Nephron progenitor cell (in vitro differentiated cells): ENCODE measurements at regions not wholly inside any gene's neighbourhood (a gene's known extent, or its start where the extent isn't known, plus 50 kb on each side); places are given as distances from the start of the nearest gene placed in this dataset.

ENCODE experiments used
- DNase-seq: peaks from one replicate; pipeline ENCODE4 v3.0.0; 2021
- H3K27ac Mint-ChIP-seq: 2 replicates; pipeline ENCODE4 v1.8.0; 2021; ENCODE audit warnings: mild to moderate bottlenecking, moderate library complexity, mixed read lengths
- H3K27me3 Mint-ChIP-seq: 2 replicates; pipeline ENCODE4 v1.8.0; 2021; ENCODE audit warnings: mild to moderate bottlenecking, low read depth, mixed read lengths; ENCODE audit not compliant: poor library complexity
- H3K36me3 Mint-ChIP-seq: 2 replicates; pipeline ENCODE4 v1.8.0; 2021; ENCODE audit warnings: low read depth, mixed read lengths
- H3K4me1 Mint-ChIP-seq: 2 replicates; pipeline ENCODE4 v1.8.0; 2021; ENCODE audit warnings: mixed read lengths
- H3K4me3 Mint-ChIP-seq: 2 replicates; pipeline ENCODE4 v1.8.0; 2021; ENCODE audit warnings: mild to moderate bottlenecking, moderate library complexity, mixed read lengths
- H3K9me3 Mint-ChIP-seq: 2 replicates; pipeline ENCODE4 v1.8.0; 2021; ENCODE audit warnings: mild to moderate bottlenecking, moderate library complexity, mixed read lengths
- TF ChIP-seq, protein P1 (sequence below): fragments of 200-600 bp; sonication (generic); IDR thresholded peaks from 2 replicates; pipeline ENCODE4 v1.5.0; 2021; ENCODE audit warnings: antibody characterized with exemption

DNA sequence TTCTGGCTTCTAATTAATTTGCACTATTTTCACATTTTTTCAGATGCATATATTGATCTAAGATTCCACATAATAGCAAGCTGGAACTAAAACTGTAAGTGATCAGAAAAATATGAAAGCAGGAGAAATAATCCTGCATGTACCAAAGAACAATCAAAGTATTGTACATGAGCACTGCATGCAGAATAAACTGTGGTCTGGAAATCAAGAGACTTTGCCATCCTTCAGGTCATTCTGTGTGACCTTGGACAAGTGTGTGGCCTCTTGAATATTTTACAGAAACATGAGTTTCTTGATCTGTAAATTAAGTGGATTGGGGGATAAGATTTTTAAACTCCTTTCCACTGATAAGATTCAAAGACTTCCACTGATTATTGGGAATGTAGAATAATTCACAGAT is 99.2 kb upstream of the GNAQ start:
- Mint-ChIP-seq H3K9me3 (peaks cover under 1% of the 10 kb centered on the region), H3K27me3 (no peaks in the 10 kb centered on the region)

DNA sequence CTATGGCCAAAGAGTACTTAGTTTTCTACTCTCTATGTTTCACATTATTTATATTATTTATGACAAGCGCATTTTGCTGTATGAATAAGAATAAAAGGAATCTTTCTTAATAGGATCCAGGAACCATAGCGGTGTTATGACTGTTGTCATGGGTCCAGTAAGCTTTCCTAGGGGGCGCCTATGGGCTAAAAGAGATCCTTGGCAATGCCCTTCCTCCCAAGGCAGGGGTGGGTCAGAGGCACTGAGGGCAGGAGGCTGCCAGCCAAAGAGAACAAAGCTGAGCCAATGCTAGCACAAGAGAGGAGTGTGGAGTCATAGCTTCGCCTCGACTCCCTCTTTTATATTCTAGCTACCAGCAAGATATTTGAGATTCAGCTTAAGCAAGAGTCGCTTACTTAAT is 98.4 kb upstream of the GNAQ start:
- Mint-ChIP-seq H3K27me3 (no peaks in the 10 kb centered on the region), H3K36me3 (no peaks in the 10 kb centered on the region), H3K27ac (no peak overlapping the region), H3K4me3 (no peak overlapping the region), H3K4me1 (no peaks in the 10 kb centered on the region), H3K9me3 (no peaks in the 10 kb centered on the region)
- TF ChIP-seq, protein P1, sequence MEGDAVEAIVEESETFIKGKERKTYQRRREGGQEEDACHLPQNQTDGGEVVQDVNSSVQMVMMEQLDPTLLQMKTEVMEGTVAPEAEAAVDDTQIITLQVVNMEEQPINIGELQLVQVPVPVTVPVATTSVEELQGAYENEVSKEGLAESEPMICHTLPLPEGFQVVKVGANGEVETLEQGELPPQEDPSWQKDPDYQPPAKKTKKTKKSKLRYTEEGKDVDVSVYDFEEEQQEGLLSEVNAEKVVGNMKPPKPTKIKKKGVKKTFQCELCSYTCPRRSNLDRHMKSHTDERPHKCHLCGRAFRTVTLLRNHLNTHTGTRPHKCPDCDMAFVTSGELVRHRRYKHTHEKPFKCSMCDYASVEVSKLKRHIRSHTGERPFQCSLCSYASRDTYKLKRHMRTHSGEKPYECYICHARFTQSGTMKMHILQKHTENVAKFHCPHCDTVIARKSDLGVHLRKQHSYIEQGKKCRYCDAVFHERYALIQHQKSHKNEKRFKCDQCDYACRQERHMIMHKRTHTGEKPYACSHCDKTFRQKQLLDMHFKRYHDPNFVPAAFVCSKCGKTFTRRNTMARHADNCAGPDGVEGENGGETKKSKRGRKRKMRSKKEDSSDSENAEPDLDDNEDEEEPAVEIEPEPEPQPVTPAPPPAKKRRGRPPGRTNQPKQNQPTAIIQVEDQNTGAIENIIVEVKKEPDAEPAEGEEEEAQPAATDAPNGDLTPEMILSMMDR: no peak
- no peak for DNase-seq

More for the DNA sequence above, 99.2 kb upstream of the GNAQ start:
- H3K27ac Mint-ChIP-seq: no peak overlapping the region
- no peaks in the 10 kb centered on the region for H3K36me3 Mint-ChIP-seq
- H3K4me3 Mint-ChIP-seq: no peak overlapping the region
- TF ChIP-seq, protein P1: no peak
- no peak for DNase-seq
- H3K4me1 Mint-ChIP-seq: no peaks in the 10 kb centered on the region

DNA sequence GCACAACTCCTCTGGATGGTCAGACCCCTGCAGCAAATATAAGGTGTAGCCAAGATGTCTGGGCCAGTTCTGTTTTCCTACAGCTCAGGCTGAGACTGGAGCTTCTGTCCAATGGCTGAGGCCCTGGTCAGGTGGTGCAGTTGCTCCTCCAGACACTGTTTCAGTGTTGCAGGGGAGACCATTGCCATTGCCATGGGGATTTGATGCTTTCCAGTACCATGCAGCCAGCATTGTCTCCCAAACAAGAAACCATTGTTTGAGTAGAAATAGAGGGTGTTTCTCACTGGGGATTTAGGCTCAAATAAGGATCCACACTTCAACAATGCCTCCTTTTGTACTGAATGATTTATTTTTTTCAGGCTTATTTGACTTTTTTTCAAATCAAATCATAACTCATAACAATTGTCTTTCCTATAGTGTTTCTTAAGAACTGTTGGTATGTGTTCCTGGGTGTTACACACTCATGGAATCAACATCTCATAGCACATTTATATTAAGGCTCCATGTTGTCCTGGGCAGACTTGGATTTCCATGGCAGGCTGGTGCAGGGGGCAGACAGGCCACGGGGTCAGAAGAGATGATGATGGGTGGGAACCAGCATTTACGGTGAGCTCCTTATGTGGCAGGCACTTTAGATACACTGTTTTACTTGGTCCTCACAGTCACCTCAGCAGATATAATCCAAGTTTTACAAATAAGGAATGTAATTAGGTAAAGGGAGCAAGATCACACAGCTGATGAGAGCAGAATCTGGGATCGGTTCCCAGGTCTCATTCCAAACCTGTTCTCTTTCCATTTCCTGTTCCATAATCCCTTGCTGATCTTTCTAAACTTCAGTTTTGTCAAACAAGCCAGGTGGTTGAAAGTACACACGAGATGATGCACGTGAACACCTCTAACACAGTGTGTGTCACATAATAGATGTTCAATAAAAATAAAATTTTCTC is 95.9 kb upstream of the GNAQ start:
- DNase-seq: no peak
- H3K9me3 Mint-ChIP-seq: no peaks in the 10 kb centered on the region
- H3K27me3 Mint-ChIP-seq: no peaks in the 10 kb centered on the region
- no peak overlapping the region for H3K4me3 Mint-ChIP-seq
- TF ChIP-seq, protein P1: no peak
- H3K36me3 Mint-ChIP-seq: no peaks in the 10 kb centered on the region
- H3K4me1 Mint-ChIP-seq: no peaks in the 10 kb centered on the region
- H3K27ac Mint-ChIP-seq: no peak overlapping the region

DNA sequence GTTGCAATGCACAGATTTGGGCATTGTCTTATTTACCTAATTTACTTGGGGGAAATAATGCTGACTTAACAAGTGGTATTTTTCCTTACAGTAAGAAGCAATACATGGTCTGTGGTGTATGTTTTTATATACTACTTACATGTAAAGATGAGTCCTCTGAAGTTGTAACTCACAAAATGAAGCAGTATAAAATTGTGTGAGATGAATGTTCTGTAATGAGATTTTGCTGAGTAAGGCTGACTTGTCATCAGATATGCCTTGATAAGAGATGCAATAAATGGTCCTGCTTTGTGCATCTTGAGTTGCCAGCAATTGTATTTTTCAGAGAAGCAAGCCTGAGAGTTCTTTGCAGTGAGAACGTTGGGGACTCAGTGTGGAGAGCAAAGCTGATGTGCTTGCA is 92.2 kb upstream of the GNAQ start:
- Mint-ChIP-seq H3K4me1 (no peaks in the 10 kb centered on the region), H3K36me3 (no peaks in the 10 kb centered on the region), H3K4me3 (no peak overlapping the region), H3K27me3 (no peaks in the 10 kb centered on the region), H3K9me3 (no peaks in the 10 kb centered on the region), H3K27ac (no peak overlapping the region)
- DNase-seq: no peak
- TF ChIP-seq, protein P1: no peak

- no peaks in the 10 kb centered on the region for H3K4me1 Mint-ChIP-seq
- H3K9me3 Mint-ChIP-seq: no peaks in the 10 kb centered on the region
- H3K27me3 Mint-ChIP-seq: no peaks in the 10 kb centered on the region
- no peak for DNase-seq
- no peaks in the 10 kb centered on the region for H3K36me3 Mint-ChIP-seq
- H3K4me3 Mint-ChIP-seq: no peak overlapping the region
- H3K27ac Mint-ChIP-seq: no peak overlapping the region
- TF ChIP-seq, protein P1: no peak
Observed at GRCh38 chr9:78122631-78123030, 91.0 kb upstream of the GNAQ start.

- no peaks in the 10 kb centered on the region for H3K4me1 Mint-ChIP-seq
- no peak overlapping the region for H3K4me3 Mint-ChIP-seq
Observed at GRCh38 chr9:78121488-78121887, 89.9 kb upstream of the GNAQ start.

More at GRCh38 chr9:78121488-78121887, 89.9 kb upstream of the GNAQ start:
- no peaks in the 10 kb centered on the region for H3K27me3 Mint-ChIP-seq
- H3K36me3 Mint-ChIP-seq: no peaks in the 10 kb centered on the region
- H3K27ac Mint-ChIP-seq: no peak overlapping the region
- H3K9me3 Mint-ChIP-seq: no peaks in the 10 kb centered on the region
- TF ChIP-seq, protein P1: peak; percentile 80
- DNase-seq: peak; percentile 65
